Smooth muscle cell (in vitro differentiated cells): ENCODE measurements at regions not wholly inside any gene's neighbourhood (a gene's known extent, or its start where the extent isn't known, plus 50 kb on each side); places are given as distances from the start of the nearest gene placed in this dataset.

Source experiments
- DNase-seq: peaks from one replicate; lab custom pipeline; 2025; ENCODE audit not compliant: unreplicated experiment; lab: John Stamatoyannopoulos, UW
- H2AFZ ChIP-seq: fragments of 200-600 bp; sonication (generic); 2 replicates; pipeline ENCODE4 v1.6.0; 2016; ENCODE audit warnings: antibody characterized with exemption, low read depth, mild to moderate bottlenecking
- H3F3A ChIP-seq: fragments of 200-600 bp; sonication (generic); 2 replicates; pipeline ENCODE4 v1.6.0; 2017; ENCODE audit warnings: antibody characterized with exemption, low read depth
- H3K27ac ChIP-seq: fragments of 200-600 bp; sonication (generic); 2 replicates; pipeline ENCODE4 v1.5.1; 2016; ENCODE audit warnings: low read depth, mild to moderate bottlenecking
- H3K27me3 ChIP-seq: fragments of 200-600 bp; sonication (generic); 2 replicates; pipeline ENCODE4 v1.6.1; 2016; ENCODE audit warnings: low read depth, mild to moderate bottlenecking
- H3K36me3 ChIP-seq: fragments of 200-600 bp; sonication (generic); 2 replicates; pipeline ENCODE4 v1.5.1; 2016; ENCODE audit warnings: low read depth
- H3K4me1 ChIP-seq: fragments of 200-600 bp; sonication (generic); 2 replicates; pipeline ENCODE4 v1.5.1; 2016; ENCODE audit warnings: low read depth
- H3K4me2 ChIP-seq: fragments of 200-600 bp; sonication (generic); 2 replicates; pipeline ENCODE4 v1.6.0; 2016; ENCODE audit warnings: mild to moderate bottlenecking
- H3K4me3 ChIP-seq: fragments of 200-600 bp; sonication (generic); 2 replicates; pipeline ENCODE4 v1.5.1; 2016; ENCODE audit warnings: mild to moderate bottlenecking
- H3K79me2 ChIP-seq: fragments of 200-600 bp; sonication (generic); 2 replicates; pipeline ENCODE4 v1.6.0; 2016; ENCODE audit warnings: low read depth, mild to moderate bottlenecking
- H3K9ac ChIP-seq: fragments of 200-600 bp; sonication (generic); 2 replicates; pipeline ENCODE4 v1.6.0; 2016; ENCODE audit warnings: low read depth
- H3K9me3 ChIP-seq: fragments of 200-600 bp; sonication (generic); replicated peaks from 2 replicates; pipeline ENCODE4 v1.5.1; 2016; ENCODE audit warnings: low read depth
- H4K20me1 ChIP-seq: fragments of 200-600 bp; sonication (generic); 2 replicates; pipeline ENCODE4 v1.6.0; 2016; ENCODE audit warnings: low read depth
- WGBS: methylation state at CpG from one replicate; pipeline ENCODE4 v1.1.7; 2016; ENCODE audit warnings: low lambda C conversion rate; 5-methylcytosine and 5-hydroxymethylcytosine counted together
- TF ChIP-seq, protein P1 (sequence below): fragments of 200-600 bp; sonication (generic); IDR thresholded peaks from 2 replicates; pipeline ENCODE4 v1.5.1; 2017; ENCODE audit warnings: borderline replicate concordance, mild to moderate bottlenecking, antibody characterized with exemption; ENCODE audit not compliant: insufficient read depth, poor library complexity, severe bottlenecking

DNA sequence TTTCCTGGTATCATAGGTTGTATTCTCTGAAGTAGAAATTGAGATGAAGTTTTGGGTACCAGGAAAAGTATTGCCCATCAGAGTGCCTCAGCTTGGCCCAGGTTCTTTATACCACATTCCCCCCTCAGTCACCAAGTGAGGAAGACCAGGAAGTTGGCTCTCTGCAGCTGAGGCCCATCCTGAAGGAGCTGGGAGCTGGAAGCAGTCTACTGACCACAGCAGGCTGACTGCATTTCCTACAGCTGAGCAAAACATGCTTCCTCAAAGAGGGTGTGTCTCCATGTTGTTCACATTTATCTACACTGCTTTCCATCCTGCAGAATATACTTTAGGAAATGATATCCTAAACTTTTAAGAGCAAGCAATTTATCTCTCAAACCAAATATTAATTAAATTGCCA lies 654.6 kb downstream of the ELAVL2 start:
- no peak for DNase-seq
- TF ChIP-seq, protein P1, sequence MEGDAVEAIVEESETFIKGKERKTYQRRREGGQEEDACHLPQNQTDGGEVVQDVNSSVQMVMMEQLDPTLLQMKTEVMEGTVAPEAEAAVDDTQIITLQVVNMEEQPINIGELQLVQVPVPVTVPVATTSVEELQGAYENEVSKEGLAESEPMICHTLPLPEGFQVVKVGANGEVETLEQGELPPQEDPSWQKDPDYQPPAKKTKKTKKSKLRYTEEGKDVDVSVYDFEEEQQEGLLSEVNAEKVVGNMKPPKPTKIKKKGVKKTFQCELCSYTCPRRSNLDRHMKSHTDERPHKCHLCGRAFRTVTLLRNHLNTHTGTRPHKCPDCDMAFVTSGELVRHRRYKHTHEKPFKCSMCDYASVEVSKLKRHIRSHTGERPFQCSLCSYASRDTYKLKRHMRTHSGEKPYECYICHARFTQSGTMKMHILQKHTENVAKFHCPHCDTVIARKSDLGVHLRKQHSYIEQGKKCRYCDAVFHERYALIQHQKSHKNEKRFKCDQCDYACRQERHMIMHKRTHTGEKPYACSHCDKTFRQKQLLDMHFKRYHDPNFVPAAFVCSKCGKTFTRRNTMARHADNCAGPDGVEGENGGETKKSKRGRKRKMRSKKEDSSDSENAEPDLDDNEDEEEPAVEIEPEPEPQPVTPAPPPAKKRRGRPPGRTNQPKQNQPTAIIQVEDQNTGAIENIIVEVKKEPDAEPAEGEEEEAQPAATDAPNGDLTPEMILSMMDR: no peak
- H3K4me3 ChIP-seq: no peak overlapping the region
- H3K27ac ChIP-seq: no peak overlapping the region
- H3K9ac ChIP-seq: no peak overlapping the region
- no peak overlapping the region for H3K4me2 ChIP-seq
- no peaks in the 10 kb centered on the region for H3F3A ChIP-seq
- no peaks in the 10 kb centered on the region for H3K36me3 ChIP-seq
- no peak overlapping the region for H2AFZ ChIP-seq
- no peaks in the 10 kb centered on the region for H4K20me1 ChIP-seq
- H3K9me3 ChIP-seq: no peaks in the 10 kb centered on the region
- H3K4me1 ChIP-seq: no peaks in the 10 kb centered on the region
- no peaks in the 10 kb centered on the region for H3K79me2 ChIP-seq
- no peaks in the 10 kb centered on the region for H3K27me3 ChIP-seq

- H3K4me3 ChIP-seq: no peak overlapping the region
Measured at GRCh38 chr9:23172206-23172605, 653.8 kb downstream of the ELAVL2 start.

DNA sequence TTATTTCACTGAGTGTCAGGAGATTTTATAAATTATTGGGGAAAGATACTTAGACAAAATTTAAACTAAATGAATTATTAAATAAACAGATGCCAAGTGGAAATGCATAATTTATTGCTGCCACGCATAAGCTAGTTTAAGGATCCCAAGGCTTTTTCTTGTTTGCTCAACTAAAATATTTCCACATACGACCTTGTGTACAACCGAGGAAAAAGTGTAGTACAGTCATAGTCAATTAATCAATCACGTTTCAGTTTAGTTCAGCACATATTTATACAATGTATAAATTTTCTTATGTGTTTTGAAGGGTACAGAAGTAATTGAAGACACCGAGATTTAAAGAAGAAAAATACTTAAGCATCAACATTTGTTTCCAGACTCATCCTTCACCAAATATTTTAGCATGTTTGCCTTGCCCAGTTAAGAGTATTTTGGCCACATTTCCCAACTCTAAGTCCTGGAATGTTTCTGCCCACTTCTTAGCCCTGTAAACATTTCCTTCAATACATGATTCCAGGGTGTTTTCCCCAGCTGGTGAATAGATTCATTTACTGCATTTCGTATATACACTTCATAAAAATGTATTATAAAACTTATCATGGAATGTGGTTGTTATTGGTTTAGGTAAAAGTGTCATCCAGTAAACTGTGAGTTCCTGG lies 652.9 kb downstream of the ELAVL2 start:
- Histone ChIP-seq H3K9me3 (no peaks in the 10 kb centered on the region), H3K79me2 (no peaks in the 10 kb centered on the region), H3K27me3 (no peaks in the 10 kb centered on the region), H3K4me2 (no peak overlapping the region), H3K4me3 (no peak overlapping the region), H3K9ac (no peak overlapping the region), H4K20me1 (no peaks in the 10 kb centered on the region), H3K36me3 (no peaks in the 10 kb centered on the region), H3F3A (no peaks in the 10 kb centered on the region), H2AFZ (no peak overlapping the region), H3K27ac (no peak overlapping the region), H3K4me1 (no peaks in the 10 kb centered on the region)
- WGBS: 88% methylated on average over 6 of the region's 6 CpGs
- DNase-seq: no peak
- TF ChIP-seq, protein P1: no peak

More at GRCh38 chr9:23172206-23172605, 653.8 kb downstream of the ELAVL2 start:
- Histone ChIP-seq H4K20me1 (no peaks in the 10 kb centered on the region), H2AFZ (no peak overlapping the region), H3K4me1 (no peaks in the 10 kb centered on the region), H3K27ac (no peak overlapping the region), H3K9ac (no peak overlapping the region), H3K79me2 (no peaks in the 10 kb centered on the region), H3K27me3 (no peaks in the 10 kb centered on the region), H3K9me3 (no peaks in the 10 kb centered on the region), H3K4me2 (no peak overlapping the region), H3F3A (no peaks in the 10 kb centered on the region), H3K36me3 (no peaks in the 10 kb centered on the region)
- no peak for DNase-seq
- 96% methylated on average over 4 of the region's 4 CpGs for WGBS
- TF ChIP-seq, protein P1: no peak

GRCh38 chr9:23194281-23194680 lies 631.8 kb downstream of the ELAVL2 start:
- no peaks in the 10 kb centered on the region for H3K9me3 ChIP-seq
- H3K4me1 ChIP-seq: no peaks in the 10 kb centered on the region
- H3K4me3 ChIP-seq: no peak overlapping the region
- no peak overlapping the region for H3K27ac ChIP-seq
- no peak overlapping the region for H3K4me2 ChIP-seq
- H3K36me3 ChIP-seq: no peaks in the 10 kb centered on the region
- no peaks in the 10 kb centered on the region for H3K27me3 ChIP-seq
- H3K9ac ChIP-seq: no peak overlapping the region
- no peaks in the 10 kb centered on the region for H3K79me2 ChIP-seq
- H3F3A ChIP-seq: no peaks in the 10 kb centered on the region
- no peaks in the 10 kb centered on the region for H4K20me1 ChIP-seq
- no peak overlapping the region for H2AFZ ChIP-seq
- 89% methylated on average over 4 of the region's 4 CpGs for WGBS
- DNase-seq: no peak
- TF ChIP-seq, protein P1: no peak
